GM06990 (cell line): ENCODE measurements at regions not wholly inside any gene's neighbourhood (a gene's known extent, or its start where the extent isn't known, plus 50 kb on each side); places are given as distances from the start of the nearest gene placed in this dataset.
A peak's percentile ranks its signal among the peaks of the same experiment; 100 is the strongest.

Experiments used
- DNase-seq: peaks from one replicate; pipeline ENCODE4 v3.0.0-alpha.2; 2011; ENCODE audit not compliant: insufficient read length; ENCODE audit errors: extremely low read depth
- H3K27me3 ChIP-seq: replicated peaks from 2 replicates; pipeline ENCODE4 v1.6.0; 2011; ENCODE audit warnings: low read length; ENCODE audit not compliant: control insufficient read depth, insufficient read depth
- H3K36me3 ChIP-seq: 2 replicates; pipeline ENCODE4 v1.5.1; 2011; ENCODE audit warnings: low read length; ENCODE audit not compliant: control insufficient read depth, insufficient read depth
- H3K4me3 ChIP-seq: replicated peaks from 2 replicates; pipeline ENCODE4 v1.5.1; 2011; ENCODE audit warnings: low read depth, mild to moderate bottlenecking, control low read depth, low read length
- CTCF ChIP-seq: IDR thresholded peaks from 2 replicates; pipeline ENCODE4 v1.5.1; 2011; ENCODE audit warnings: low read length, control low read depth, mild to moderate bottlenecking, inconsistent platforms; ENCODE audit not compliant: insufficient read depth, poor library complexity, severe bottlenecking

GRCh38 chrX:11929476-11929875, 171.4 kb downstream of the MSL3 start:
- Histone ChIP-seq H3K36me3 (no peaks in the 10 kb centered on the region), H3K27me3 (no peaks in the 10 kb centered on the region), H3K4me3 (no peak overlapping the region)
- no peak for DNase-seq
- TF ChIP-seq CTCF: no peak

- Histone ChIP-seq H3K27me3 (no peaks in the 10 kb centered on the region), H3K36me3 (no peaks in the 10 kb centered on the region), H3K4me3 (no peak overlapping the region)
- no peak for TF ChIP-seq CTCF
- no peak for DNase-seq
Observed at GRCh38 chrX:11932423-11932822, 174.4 kb downstream of the MSL3 start.

- Histone ChIP-seq H3K27me3 (no peaks in the 10 kb centered on the region), H3K36me3 (no peaks in the 10 kb centered on the region), H3K4me3 (no peak overlapping the region)
- no peak for TF ChIP-seq CTCF
- DNase-seq: no peak
Observed at GRCh38 chrX:11934089-11934488, 176.1 kb downstream of the MSL3 start.

- DNase-seq: no peak
Observed at GRCh38 chrX:11941571-11941970, 183.5 kb downstream of the MSL3 start.

GRCh38 chrX:11944501-11944900, 186.5 kb downstream of the MSL3 start:
- Histone ChIP-seq H3K36me3 (no peaks in the 10 kb centered on the region), H3K27me3 (no peaks in the 10 kb centered on the region), H3K4me3 (no peak overlapping the region)
- DNase-seq: no peak
- TF ChIP-seq CTCF: peak; percentile 65

More at GRCh38 chrX:11941571-11941970, 183.5 kb downstream of the MSL3 start:
- no peaks in the 10 kb centered on the region for H3K36me3 ChIP-seq
- H3K27me3 ChIP-seq: no peaks in the 10 kb centered on the region
- no peak overlapping the region for H3K4me3 ChIP-seq
- no peak for TF ChIP-seq CTCF

GRCh38 chrX:11949291-11949690, 189.0 kb upstream of the FRMPD4 start:
- DNase-seq: no peak
- Histone ChIP-seq H3K4me3 (no peak overlapping the region), H3K36me3 (no peaks in the 10 kb centered on the region), H3K27me3 (no peaks in the 10 kb centered on the region)
- no peak for TF ChIP-seq CTCF
